CD1c-positive myeloid dendritic cell (primary cell): ENCODE measurements at regions not wholly inside any gene's neighbourhood (a gene's known extent, or its start where the extent isn't known, plus 50 kb on each side); places are given as distances from the start of the nearest gene placed in this dataset.
"Not testable (repeated sequence)": the region's sequence is repeated elsewhere in the genome, so short reads cannot be mapped to it uniquely, and the experiment has no call there.

ENCODE experiments used
- DNase-seq: peaks from one replicate; pipeline ENCODE4 v3.0.0-alpha.2; 2016; ENCODE audit errors: extremely low spot score

GRCh38 chr6:23510778-23511510 lies 615.1 kb upstream of the NRSN1 start:
- no peak for DNase-seq

GRCh38 chr6:23511817-23512216 lies 614.2 kb upstream of the NRSN1 start:
- DNase-seq = no peak

GRCh38 chr6:23518294-23518693 lies 607.7 kb upstream of the NRSN1 start:
- no peak for DNase-seq

- DNase-seq = no peak
Measured at GRCh38 chr6:23522792-23523547, 603.0 kb upstream of the NRSN1 start.

GRCh38 chr6:23523771-23524170 lies 602.2 kb upstream of the NRSN1 start:
- DNase-seq = no peak

GRCh38 chr6:23524548-23524947 lies 601.5 kb upstream of the NRSN1 start:
- DNase-seq = no peak

- no peak for DNase-seq
Measured at GRCh38 chr6:23526526-23526925, 599.5 kb upstream of the NRSN1 start.

- no peak for DNase-seq
Measured at GRCh38 chr6:23529902-23530301, 596.1 kb upstream of the NRSN1 start.

GRCh38 chr6:23531666-23532065 lies 594.3 kb upstream of the NRSN1 start:
- DNase-seq = no peak

- no peak for DNase-seq
Measured at GRCh38 chr6:23532227-23532626, 593.8 kb upstream of the NRSN1 start.

GRCh38 chr6:23533311-23533710 lies 592.7 kb upstream of the NRSN1 start:
- no peak for DNase-seq

- DNase-seq = no peak
Measured at GRCh38 chr6:23533944-23534343, 592.1 kb upstream of the NRSN1 start.

GRCh38 chr6:23534351-23534750 lies 591.7 kb upstream of the NRSN1 start:
- DNase-seq = no peak

GRCh38 chr6:23535101-23535500 lies 590.9 kb upstream of the NRSN1 start:
- no peak for DNase-seq

GRCh38 chr6:23537828-23538227 lies 588.2 kb upstream of the NRSN1 start:
- DNase-seq = no peak

- DNase-seq = no peak
Measured at GRCh38 chr6:23547851-23548250, 578.2 kb upstream of the NRSN1 start.

- DNase-seq = not testable (repeated sequence)
Measured at GRCh38 chr6:23554953-23555352, 571.1 kb upstream of the NRSN1 start.

GRCh38 chr6:23559587-23560343 lies 566.2 kb upstream of the NRSN1 start:
- no peak for DNase-seq

GRCh38 chr6:23561732-23562131 lies 564.3 kb upstream of the NRSN1 start:
- no peak for DNase-seq

- DNase-seq = no peak
Measured at GRCh38 chr6:23562554-23562953, 563.5 kb upstream of the NRSN1 start.

GRCh38 chr6:23563323-23563722 lies 562.7 kb upstream of the NRSN1 start:
- no peak for DNase-seq

GRCh38 chr6:23566418-23566817 lies 559.6 kb upstream of the NRSN1 start:
- DNase-seq = no peak

- DNase-seq = no peak
Measured at GRCh38 chr6:23568292-23568691, 557.7 kb upstream of the NRSN1 start.
